Activated CD4-positive, alpha-beta T cell treated with anti-CD3 and anti-CD28 coated beads, Interleukin-2, amount 50 U/mL, for 16 hours (primary cell): ENCODE measurements at regions not wholly inside any gene's neighbourhood (a gene's known extent, or its start where the extent isn't known, plus 50 kb on each side); places are given as distances from the start of the nearest gene placed in this dataset.
"Not testable (repeated sequence)": the region's sequence is repeated elsewhere in the genome, so short reads cannot be mapped to it uniquely, and the experiment has no call there.

Experiments
- DNase-seq: peaks from one replicate; pipeline ENCODE4 v3.0.0-alpha.2; 2020

DNA sequence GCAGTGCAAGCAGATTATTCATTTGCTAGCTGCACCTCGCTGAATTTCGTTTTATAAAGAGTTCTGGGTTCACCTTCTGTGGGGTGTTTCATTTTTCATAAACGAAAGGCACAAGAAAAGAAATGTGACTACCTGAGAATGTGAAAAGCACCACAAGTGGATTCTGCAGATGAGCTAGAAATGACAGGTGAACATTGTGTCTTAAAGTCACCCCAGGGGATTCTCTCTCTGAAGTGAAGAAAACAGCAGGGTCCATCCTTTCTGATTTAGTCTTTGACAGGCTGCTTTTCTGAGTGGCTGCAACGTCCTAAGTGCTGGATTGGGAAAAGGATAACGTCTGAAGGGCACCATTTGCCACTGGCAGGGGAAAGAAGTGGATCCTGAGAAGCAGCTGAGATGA lies 469.3 kb downstream of the SPATA31D1 start:
- DNase-seq, result no peak

- DNase-seq, result no peak
These were observed 469.7 kb downstream of the SPATA31D1 start for GRCh38 chr9:82458296-82458695.

- no peak for DNase-seq
These were observed 478.2 kb downstream of the SPATA31D1 start for GRCh38 chr9:82466616-82467260.

DNA sequence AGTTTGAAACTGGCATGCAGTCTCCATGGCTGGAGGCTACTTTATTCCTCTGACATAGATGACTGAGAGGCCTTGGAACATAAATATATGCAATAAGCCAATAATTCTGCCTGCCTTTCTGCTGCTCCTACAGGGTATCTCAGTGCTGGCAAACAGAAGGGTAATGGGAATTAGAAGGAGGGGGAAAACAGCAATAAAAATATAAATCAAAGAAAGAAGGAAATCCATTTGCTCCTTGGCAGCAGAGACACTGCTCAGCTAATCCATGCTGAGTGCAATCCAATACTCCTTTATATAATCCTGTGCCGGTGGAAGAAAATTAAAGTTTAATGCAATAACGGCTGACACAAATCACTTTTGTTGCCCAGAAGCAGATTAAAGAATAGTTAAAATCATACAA lies 478.9 kb downstream of the SPATA31D1 start:
- no peak for DNase-seq

- no peak for DNase-seq
These were observed 485.7 kb downstream of the SPATA31D1 start for GRCh38 chr9:82474235-82474634.

- DNase-seq, result no peak
These were observed 487.2 kb downstream of the SPATA31D1 start for GRCh38 chr9:82475584-82476301.

- no peak for DNase-seq
These were observed 492.3 kb downstream of the SPATA31D1 start for GRCh38 chr9:82480921-82481320.

GRCh38 chr9:82487935-82488312 lies 499.4 kb downstream of the SPATA31D1 start:
- no peak for DNase-seq

DNA sequence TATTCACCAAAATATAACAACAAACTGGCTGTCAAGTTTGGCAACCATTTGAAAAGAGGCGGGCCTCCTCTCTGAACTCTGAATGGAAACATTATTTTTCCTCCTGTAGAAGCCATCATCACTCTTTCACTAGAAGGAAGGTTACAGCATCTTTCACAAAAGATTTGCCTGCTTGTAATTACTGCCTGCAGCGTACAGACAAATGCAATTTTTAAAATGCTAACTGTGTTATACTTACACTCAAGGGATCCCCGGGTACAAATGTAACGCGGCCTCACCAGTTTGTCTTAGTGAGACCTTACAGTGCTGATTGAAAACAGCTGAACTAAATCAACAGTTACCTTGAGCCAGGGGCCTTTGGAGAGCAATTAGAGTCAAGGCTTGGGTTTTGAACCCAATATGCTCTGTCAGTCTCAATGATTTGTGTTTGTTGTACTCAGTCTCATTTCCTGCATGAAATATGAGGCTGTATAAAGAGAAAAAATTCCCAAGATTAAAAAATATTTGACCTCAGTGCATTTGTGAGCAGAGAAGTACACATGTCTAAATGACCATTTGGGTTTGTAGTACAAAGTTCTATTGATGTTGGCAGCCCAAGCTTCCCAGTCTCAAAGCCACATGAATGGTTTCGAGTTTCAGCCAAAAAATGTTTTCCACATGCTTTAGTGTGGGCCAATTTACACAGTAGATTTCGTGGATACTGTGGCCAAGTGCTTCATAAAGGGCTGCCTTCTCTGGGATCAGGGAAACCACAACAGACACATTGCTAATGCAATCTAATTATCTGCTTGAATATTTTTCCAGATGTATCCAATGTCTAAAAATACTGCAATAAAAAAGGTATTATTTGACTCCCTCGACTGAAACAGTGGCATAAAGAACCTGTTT lies 500.0 kb downstream of the SPATA31D1 start:
- no peak for DNase-seq

GRCh38 chr9:82489201-82489821 lies 500.7 kb downstream of the SPATA31D1 start:
- DNase-seq, result no peak

DNA sequence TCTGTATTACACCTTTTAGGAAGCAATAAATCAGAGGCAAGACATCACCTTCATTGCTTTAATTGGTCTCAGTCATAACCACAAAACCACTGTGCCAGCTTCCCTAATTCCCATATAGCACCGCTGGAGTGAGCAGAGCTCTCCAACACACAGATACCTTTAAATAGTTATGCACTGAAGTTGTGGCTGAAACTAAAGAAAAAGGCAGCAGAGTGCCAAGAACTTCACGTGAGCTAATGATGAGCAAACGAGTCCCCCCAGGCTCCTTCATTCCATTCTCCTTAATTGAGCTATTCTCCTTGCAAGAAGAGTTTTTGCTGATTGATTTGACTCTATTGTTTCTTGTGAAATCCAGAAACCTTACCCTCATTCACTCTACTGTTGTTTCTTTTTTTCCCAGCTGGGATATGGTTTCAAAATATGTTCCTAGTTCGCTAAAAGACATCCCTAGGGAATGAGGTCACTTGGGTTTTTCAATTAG lies 501.5 kb downstream of the SPATA31D1 start:
- no peak for DNase-seq

DNA sequence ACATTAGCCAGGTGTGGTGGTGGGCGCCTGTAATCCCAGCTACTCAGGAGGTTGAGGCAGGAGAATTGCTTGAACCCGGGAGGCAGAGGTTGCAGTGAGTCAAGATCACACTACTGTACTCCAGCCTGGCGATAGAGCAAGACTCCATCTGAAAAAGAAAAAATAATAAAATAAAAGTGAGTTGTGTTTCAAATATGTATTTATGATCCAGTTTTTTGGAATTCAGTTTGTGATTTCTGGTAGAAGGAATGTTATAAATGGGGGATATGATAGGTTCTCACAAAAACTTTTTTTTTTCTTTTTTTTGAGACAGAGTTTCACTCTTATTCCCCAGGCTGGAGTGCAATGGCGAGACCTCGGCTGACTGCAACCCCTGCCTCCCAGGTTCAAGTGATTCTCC lies 502.2 kb downstream of the SPATA31D1 start:
- not testable (repeated sequence) for DNase-seq

- DNase-seq, result no peak
These were observed 503.0 kb downstream of the SPATA31D1 start for GRCh38 chr9:82491604-82492003.

DNA sequence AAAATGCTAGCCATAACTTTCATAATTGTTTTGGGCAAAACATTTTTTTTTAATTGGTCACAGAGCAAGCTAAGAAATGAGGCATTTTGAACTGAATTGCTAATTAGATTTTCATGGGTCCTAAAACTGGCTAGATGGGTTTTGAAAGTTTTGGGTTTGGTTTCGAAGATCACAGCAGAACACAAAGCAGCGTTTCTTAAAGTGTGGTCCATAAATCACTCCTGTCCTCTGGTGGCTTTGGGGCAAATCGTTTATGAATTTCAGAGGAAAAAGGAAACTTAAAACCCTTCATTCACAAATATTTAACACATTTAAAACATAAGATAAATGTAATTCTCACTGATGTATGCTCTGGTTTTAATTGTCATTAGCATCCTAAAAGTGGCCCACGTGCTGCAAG lies 503.7 kb downstream of the SPATA31D1 start:
- DNase-seq, result no peak

DNA sequence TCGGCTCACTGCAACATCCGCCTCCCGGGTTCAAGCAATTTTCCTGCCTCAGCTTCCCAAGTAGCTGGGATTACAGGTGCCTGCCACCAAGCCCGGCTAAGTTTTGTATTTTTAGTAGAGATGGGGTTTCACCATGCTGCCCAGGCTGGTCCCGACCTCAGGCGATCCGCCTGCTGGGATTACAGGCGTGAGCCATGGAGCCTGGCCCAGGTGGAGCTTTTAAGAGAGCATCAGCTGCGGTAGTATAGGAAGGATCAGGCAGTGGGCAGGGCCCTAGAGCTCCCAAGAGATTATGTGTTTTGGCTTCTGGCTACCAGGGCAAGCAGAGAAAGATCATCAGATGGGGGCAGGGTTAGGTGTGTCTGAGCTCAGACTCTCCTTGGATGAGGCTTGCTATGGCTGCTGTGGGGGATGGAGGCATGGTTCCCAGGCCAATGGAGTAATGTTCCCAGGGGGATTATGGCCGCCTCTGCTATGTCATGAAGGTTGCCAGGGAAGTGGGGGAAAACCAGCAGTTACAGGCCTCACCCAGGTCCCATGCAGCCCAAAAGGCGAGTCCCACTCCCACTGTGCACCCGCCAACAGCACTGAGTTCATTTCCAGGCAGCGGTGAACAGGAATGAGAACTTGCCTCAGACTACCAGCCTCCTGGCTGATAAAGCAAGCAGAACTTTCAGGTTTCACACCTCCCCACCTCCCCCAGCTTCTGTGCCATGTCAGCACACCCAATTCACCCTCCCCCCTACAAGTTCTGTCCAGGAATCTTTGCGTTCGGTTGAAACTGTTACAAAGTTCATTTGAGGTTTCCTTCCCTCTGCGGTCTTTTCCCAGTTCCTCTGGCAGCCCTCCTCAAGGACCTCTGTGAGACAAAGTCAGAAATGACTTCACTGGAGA lies 507.6 kb downstream of the SPATA31D1 start:
- no peak for DNase-seq

DNA sequence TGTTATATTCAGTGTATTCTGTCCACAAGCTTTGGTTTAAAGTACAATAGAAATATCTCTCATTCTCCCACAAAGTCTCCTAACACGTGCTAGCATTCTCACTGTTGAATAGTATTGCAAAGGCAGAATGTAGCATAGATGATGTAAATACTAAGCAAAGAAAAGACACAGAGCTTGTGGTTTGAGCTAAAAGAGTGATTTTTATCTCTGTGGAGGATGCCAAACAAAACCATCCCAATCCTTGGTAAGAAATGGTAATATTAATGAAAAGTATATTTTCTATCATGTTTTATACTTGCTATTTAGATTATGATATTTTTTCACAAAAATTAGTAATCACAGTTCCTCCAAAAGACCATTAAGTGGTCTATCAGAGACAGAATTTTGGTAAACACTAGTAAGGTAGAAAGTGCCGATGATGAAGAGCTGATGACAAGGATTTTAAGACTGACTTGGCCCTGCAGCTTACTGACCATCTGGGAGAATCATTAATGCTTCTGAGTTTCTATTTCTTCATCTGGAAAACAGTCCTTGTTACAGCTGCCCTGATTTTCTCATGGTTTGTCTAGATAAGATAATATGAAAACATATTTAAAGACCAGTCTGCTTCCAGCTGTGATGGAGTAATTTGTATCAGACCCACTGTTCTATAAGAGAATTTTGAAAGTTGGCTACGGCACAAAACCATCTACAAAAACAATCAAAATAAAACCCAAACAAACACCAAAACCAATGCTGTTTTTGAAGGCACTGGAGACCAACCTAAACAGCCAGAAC lies 510.2 kb downstream of the SPATA31D1 start:
- no peak for DNase-seq

GRCh38 chr9:82499337-82499736 lies 510.8 kb downstream of the SPATA31D1 start:
- DNase-seq, result no peak

- DNase-seq, result no peak
These were observed 516.0 kb downstream of the SPATA31D1 start for GRCh38 chr9:82504620-82505019.

GRCh38 chr9:82511626-82512025 lies 523.1 kb downstream of the SPATA31D1 start:
- DNase-seq, result no peak

DNA sequence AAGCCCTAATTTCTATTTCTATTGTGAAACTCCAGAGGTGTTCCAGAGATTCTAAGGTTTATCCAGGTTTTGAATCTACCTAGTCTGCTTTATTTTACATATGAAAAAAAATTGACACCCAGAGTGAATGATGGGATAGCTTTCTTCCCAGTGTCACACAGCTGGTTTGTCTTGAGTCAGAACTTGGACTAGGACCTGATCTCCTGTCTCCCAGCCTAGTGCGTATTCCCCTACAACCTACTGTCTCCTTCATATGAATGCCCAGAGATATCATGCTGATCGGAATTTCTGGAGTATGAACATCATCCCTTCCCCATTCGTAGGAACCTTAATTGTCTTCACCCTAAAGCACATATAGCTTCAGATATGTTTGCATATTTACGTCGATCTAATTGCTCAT lies 524.2 kb downstream of the SPATA31D1 start:
- no peak for DNase-seq

- no peak for DNase-seq
These were observed 524.7 kb downstream of the SPATA31D1 start for GRCh38 chr9:82513242-82513751.
